ENCODE measurements at regions not wholly inside any gene's neighbourhood (a gene's known extent, or its start where the extent isn't known, plus 50 kb on each side); places are given as distances from the start of the nearest gene placed in this dataset.
"Not testable (repeated sequence)": the region's sequence is repeated elsewhere in the genome, so short reads cannot be mapped to it uniquely, and the experiment has no call there.

- no peak for DNase-seq (ENCODE audit: low read depth)
Observed at GRCh38 chr7:35971133-35971891, 170.5 kb downstream of the SEPTIN7 start.

- DNase-seq (ENCODE audit: low read depth): no peak
Observed at GRCh38 chr7:35975851-35976454, 175.1 kb downstream of the SEPTIN7 start.

GRCh38 chr7:35978816-35979640 is 174.0 kb upstream of the EEPD1 start:
- DNase-seq (ENCODE audit: low read depth): not testable (repeated sequence)

GRCh38 chr7:35982600-35982999 is 170.5 kb upstream of the EEPD1 start:
- no peak for DNase-seq (ENCODE audit: low read depth)

- DNase-seq (ENCODE audit: low read depth): no peak
Observed at GRCh38 chr7:35983626-35984025, 169.4 kb upstream of the EEPD1 start.

- DNase-seq (ENCODE audit: low read depth): peak; percentile 64
Observed at GRCh38 chr7:35985126-35985754, 167.8 kb upstream of the EEPD1 start.

GRCh38 chr7:35987016-35987415 is 166.0 kb upstream of the EEPD1 start:
- DNase-seq (ENCODE audit: low read depth): no peak

GRCh38 chr7:35988105-35988504 is 164.9 kb upstream of the EEPD1 start:
- no peak for DNase-seq (ENCODE audit: low read depth)

GRCh38 chr7:35988818-35989217 is 164.2 kb upstream of the EEPD1 start:
- DNase-seq (ENCODE audit: low read depth): no peak

GRCh38 chr7:35991511-35992232 is 161.4 kb upstream of the EEPD1 start:
- DNase-seq (ENCODE audit: low read depth): no peak

- DNase-seq (ENCODE audit: low read depth): no peak
Observed at GRCh38 chr7:35992436-35992835, 160.6 kb upstream of the EEPD1 start.

GRCh38 chr7:35993113-35993512 is 159.9 kb upstream of the EEPD1 start:
- DNase-seq (ENCODE audit: low read depth): no peak

GRCh38 chr7:35993676-35994606 is 159.1 kb upstream of the EEPD1 start:
- no peak for DNase-seq (ENCODE audit: low read depth)

GRCh38 chr7:35995334-35995733 is 157.7 kb upstream of the EEPD1 start:
- no peak for DNase-seq (ENCODE audit: low read depth)

GRCh38 chr7:35998481-35998880 is 154.6 kb upstream of the EEPD1 start:
- no peak for DNase-seq (ENCODE audit: low read depth)

GRCh38 chr7:36001546-36001945 is 151.5 kb upstream of the EEPD1 start:
- DNase-seq (ENCODE audit: low read depth): no peak

- no peak for DNase-seq (ENCODE audit: low read depth)
Observed at GRCh38 chr7:36002900-36003299, 150.2 kb upstream of the EEPD1 start.

GRCh38 chr7:36003343-36003742 is 149.7 kb upstream of the EEPD1 start:
- no peak for DNase-seq (ENCODE audit: low read depth)

GRCh38 chr7:36005293-36005692 is 147.8 kb upstream of the EEPD1 start:
- DNase-seq (ENCODE audit: low read depth): no peak

GRCh38 chr7:36005876-36006275 is 147.2 kb upstream of the EEPD1 start:
- DNase-seq (ENCODE audit: low read depth): no peak
